Liver (tissue), 8 donors: ENCODE measurements at regions not wholly inside any gene's neighbourhood (a gene's known extent, or its start where the extent isn't known, plus 50 kb on each side); places are given as distances from the start of the nearest gene placed in this dataset.
"Not testable (repeated sequence)": the region's sequence is repeated elsewhere in the genome, so short reads cannot be mapped to it uniquely, and the experiment has no call there.

Source experiments
- DNase-seq: peaks from one replicate; pipeline ENCODE4 v3.0.0-alpha.2; 2017; ENCODE audit warnings: low spot score
- H3K27ac ChIP-seq, 2 donors: one replicate each; pipeline ENCODE4 v1.7.0; 2013; ENCODE audit warnings: inconsistent platforms in 2 of 2, low read length in 2 of 2, control low read depth in 1 of 2, low read depth in 1 of 2, mild to moderate bottlenecking in 1 of 2
- H3K27me3 ChIP-seq, 4 donors: one replicate each; pipeline versions ENCODE4 v1.6.1 to v1.7.0; 2013; ENCODE audit warnings: low read length in 3 of 4, inconsistent platforms in 1 of 4, mild to moderate bottlenecking in 1 of 4, moderate library complexity in 1 of 4; ENCODE audit not compliant: control insufficient read depth in 4 of 4, insufficient read depth in 4 of 4
- H3K36me3 ChIP-seq, 4 donors: one replicate each; pipeline versions ENCODE4 v1.6.1 to v1.7.0; 2013; ENCODE audit warnings: low read length in 3 of 4, mild to moderate bottlenecking in 3 of 4, low read depth in 1 of 4, moderate library complexity in 1 of 4; ENCODE audit not compliant: control insufficient read depth in 4 of 4, insufficient read depth in 3 of 4
- H3K4me1 ChIP-seq, 4 donors: one replicate each; pipeline versions ENCODE4 v1.6.1 to v1.7.0; 2013; ENCODE audit warnings: low read length in 3 of 4, mild to moderate bottlenecking in 3 of 4, moderate library complexity in 1 of 4; ENCODE audit not compliant: control insufficient read depth in 4 of 4, insufficient read depth in 4 of 4
- H3K4me3 ChIP-seq, 3 donors: one replicate each; pipeline versions ENCODE4 v1.6.1 to v1.7.0; 2013; ENCODE audit warnings: low read length in 3 of 3, control low read depth in 1 of 3, low read depth in 1 of 3, mild to moderate bottlenecking in 1 of 3
- H3K9ac ChIP-seq, 2 donors: one replicate each; pipeline ENCODE4 v1.7.0; 2013; ENCODE audit warnings: low read length in 2 of 2, mild to moderate bottlenecking in 2 of 2, moderate library complexity in 2 of 2, control low read depth in 1 of 2, low read depth in 1 of 2
- H3K9me3 ChIP-seq, 4 donors: one replicate each; pipeline versions ENCODE4 v1.6.1 to v1.7.0; 2013; ENCODE audit warnings: low read length in 3 of 4; ENCODE audit not compliant: control insufficient read depth in 4 of 4
- EGR1 ChIP-seq, 2 donors: IDR thresholded peaks; 2 replicates each; pipeline ENCODE4 v1.6.1; 2016 to 2018; ENCODE audit warnings: antibody characterized with exemption in 2 of 2, low read depth in 2 of 2
- FOXA1 ChIP-seq: IDR thresholded peaks from 2 replicates; pipeline ENCODE4 v1.6.1; 2016; ENCODE audit warnings: antibody characterized with exemption
- FOXA2 ChIP-seq: IDR thresholded peaks from 2 replicates; pipeline ENCODE4 v1.6.1; 2016; ENCODE audit warnings: antibody characterized with exemption
- GABPA ChIP-seq, 2 donors: IDR thresholded peaks in 1 of 2; conservative IDR thresholded peaks in 1 of 2; 2 replicates each; pipeline ENCODE4 v1.6.1; 2016; ENCODE audit warnings: antibody characterized with exemption in 2 of 2, mild to moderate bottlenecking in 1 of 2, moderate library complexity in 1 of 2
- HNF4A ChIP-seq, 2 donors: conservative IDR thresholded peaks; 2 replicates each; pipeline ENCODE4 v1.6.1; 2016; ENCODE audit warnings: antibody characterized with exemption in 2 of 2, mild to moderate bottlenecking in 2 of 2
- HNF4G ChIP-seq: IDR thresholded peaks from 2 replicates; pipeline ENCODE4 v1.6.1; 2016; ENCODE audit warnings: antibody characterized with exemption
- JUND ChIP-seq, 2 donors: IDR thresholded peaks; 2 replicates each; pipeline ENCODE4 v1.6.1; 2016; ENCODE audit warnings: antibody characterized with exemption in 2 of 2
- NR2F2 ChIP-seq: IDR thresholded peaks from 2 replicates; pipeline ENCODE4 v1.6.1; 2016; ENCODE audit warnings: antibody characterized with exemption
- RAD21 ChIP-seq, 2 donors: IDR thresholded peaks; 2 replicates each; pipeline ENCODE4 v1.6.1; 2016; ENCODE audit warnings: antibody characterized with exemption in 2 of 2, mild to moderate bottlenecking in 2 of 2
- RXRA ChIP-seq, 2 donors: IDR thresholded peaks; 2 replicates each; pipeline ENCODE4 v1.6.1; 2017 to 2018; ENCODE audit warnings: antibody characterized with exemption in 2 of 2, mild to moderate bottlenecking in 1 of 2
- SP1 ChIP-seq: IDR thresholded peaks from 2 replicates; pipeline ENCODE4 v1.6.1; 2018; ENCODE audit warnings: antibody characterized with exemption, mild to moderate bottlenecking
- TAF1 ChIP-seq: conservative IDR thresholded peaks from 2 replicates; pipeline ENCODE4 v1.6.1; 2016; ENCODE audit warnings: antibody characterized with exemption, mild to moderate bottlenecking
- YY1 ChIP-seq: IDR thresholded peaks from 2 replicates; pipeline ENCODE4 v1.6.1; 2016; ENCODE audit warnings: antibody characterized with exemption, mild to moderate bottlenecking
- WGBS: extraction: QIAGEN DNeasy Blood & Tissue Kit; methylation state at CpG from one replicate; pipeline ENCODE4 v1.1.7; 2013; 5-methylcytosine and 5-hydroxymethylcytosine counted together
- TF ChIP-seq, protein P1 (sequence below): IDR thresholded peaks from 2 replicates; pipeline ENCODE4 v1.6.1; 2016; ENCODE audit warnings: antibody characterized with exemption
- TF ChIP-seq, protein P2 (sequence below): fragments of 150-350 bp; IDR thresholded peaks from 2 replicates; pipeline ENCODE4 v1.5.1; 2017; ENCODE audit warnings: improper control_type of control experiment, low read depth, low read length; ENCODE audit not compliant: missing input control
- TF ChIP-seq, protein P3 (sequence below): IDR thresholded peaks from 2 replicates; pipeline ENCODE4 v1.6.1; 2016; ENCODE audit warnings: antibody characterized with exemption
- TF ChIP-seq, protein P4 (sequence below): IDR thresholded peaks from 2 replicates; pipeline ENCODE4 v1.6.1; 2016; ENCODE audit warnings: antibody characterized with exemption
- TF ChIP-seq, protein P5 (sequence below): IDR thresholded peaks from 2 replicates; pipeline ENCODE4 v1.6.1; 2016; ENCODE audit warnings: antibody characterized with exemption, mild to moderate bottlenecking
- donor health status: healthy.
- donor health status: healthy.
- donor health status: healthy.
- donor health status: healthy.
- donor health status: healthy.

DNA sequence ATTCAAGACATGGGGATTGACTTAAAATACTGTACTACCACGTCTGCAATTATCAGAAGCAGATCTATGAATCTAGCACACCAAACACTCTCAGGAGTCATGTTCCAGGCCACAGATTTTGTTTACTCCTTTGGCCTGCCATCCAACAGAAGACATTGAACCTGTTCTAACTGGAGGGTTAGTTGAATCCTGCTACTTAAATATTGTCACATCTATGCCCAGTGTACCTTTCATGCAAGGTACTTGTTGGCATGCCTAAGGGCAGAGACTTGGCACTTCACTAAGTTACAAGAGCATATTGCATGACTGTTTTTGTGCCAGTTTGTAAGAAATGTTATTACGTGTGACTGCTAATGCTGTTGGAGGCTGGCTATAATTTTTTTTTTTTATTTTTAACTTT lies 126.9 kb upstream of the BCOR start (continued):
- TF ChIP-seq, protein P1, sequence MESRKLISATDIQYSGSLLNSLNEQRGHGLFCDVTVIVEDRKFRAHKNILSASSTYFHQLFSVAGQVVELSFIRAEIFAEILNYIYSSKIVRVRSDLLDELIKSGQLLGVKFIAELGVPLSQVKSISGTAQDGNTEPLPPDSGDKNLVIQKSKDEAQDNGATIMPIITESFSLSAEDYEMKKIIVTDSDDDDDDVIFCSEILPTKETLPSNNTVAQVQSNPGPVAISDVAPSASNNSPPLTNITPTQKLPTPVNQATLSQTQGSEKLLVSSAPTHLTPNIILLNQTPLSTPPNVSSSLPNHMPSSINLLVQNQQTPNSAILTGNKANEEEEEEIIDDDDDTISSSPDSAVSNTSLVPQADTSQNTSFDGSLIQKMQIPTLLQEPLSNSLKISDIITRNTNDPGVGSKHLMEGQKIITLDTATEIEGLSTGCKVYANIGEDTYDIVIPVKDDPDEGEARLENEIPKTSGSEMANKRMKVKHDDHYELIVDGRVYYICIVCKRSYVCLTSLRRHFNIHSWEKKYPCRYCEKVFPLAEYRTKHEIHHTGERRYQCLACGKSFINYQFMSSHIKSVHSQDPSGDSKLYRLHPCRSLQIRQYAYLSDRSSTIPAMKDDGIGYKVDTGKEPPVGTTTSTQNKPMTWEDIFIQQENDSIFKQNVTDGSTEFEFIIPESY, result no peak
- no peak for TF ChIP-seq SP1
- TF ChIP-seq, protein P2, sequence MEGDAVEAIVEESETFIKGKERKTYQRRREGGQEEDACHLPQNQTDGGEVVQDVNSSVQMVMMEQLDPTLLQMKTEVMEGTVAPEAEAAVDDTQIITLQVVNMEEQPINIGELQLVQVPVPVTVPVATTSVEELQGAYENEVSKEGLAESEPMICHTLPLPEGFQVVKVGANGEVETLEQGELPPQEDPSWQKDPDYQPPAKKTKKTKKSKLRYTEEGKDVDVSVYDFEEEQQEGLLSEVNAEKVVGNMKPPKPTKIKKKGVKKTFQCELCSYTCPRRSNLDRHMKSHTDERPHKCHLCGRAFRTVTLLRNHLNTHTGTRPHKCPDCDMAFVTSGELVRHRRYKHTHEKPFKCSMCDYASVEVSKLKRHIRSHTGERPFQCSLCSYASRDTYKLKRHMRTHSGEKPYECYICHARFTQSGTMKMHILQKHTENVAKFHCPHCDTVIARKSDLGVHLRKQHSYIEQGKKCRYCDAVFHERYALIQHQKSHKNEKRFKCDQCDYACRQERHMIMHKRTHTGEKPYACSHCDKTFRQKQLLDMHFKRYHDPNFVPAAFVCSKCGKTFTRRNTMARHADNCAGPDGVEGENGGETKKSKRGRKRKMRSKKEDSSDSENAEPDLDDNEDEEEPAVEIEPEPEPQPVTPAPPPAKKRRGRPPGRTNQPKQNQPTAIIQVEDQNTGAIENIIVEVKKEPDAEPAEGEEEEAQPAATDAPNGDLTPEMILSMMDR, result no peak
- no peak for TF ChIP-seq HNF4A (conservative IDR thresholded peaks at IDR 0.05)
- no peak for TF ChIP-seq EGR1 (IDR thresholded peaks at IDR 0.05; ENCODE audit: low read depth in 2 of 2)
- no peak for TF ChIP-seq TAF1

DNA sequence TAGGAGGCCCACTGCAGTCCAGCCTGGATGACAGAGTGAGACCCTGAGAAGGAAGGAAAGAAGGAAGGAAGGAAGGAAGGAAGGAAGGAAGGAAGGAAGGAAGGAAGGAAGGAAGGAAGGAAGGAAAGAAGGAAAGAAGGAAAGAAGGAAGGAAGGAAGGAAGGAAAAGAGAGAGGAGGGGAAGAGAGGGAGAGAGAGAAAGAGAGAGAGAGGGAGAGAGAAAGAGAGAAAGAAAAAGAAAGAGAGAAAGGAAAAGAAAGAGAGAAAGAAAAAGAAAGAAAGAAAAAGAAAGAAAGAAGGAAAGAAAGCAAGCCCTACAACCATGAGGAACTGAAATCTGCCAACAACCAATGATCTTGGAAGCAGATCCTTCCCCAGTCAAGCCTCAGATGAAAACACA lies 124.9 kb upstream of the BCOR start:
- H3K36me3 ChIP-seq, H3K4me3 ChIP-seq, H3K27ac ChIP-seq, H3K9ac ChIP-seq, H3K4me1 ChIP-seq, DNase-seq, H3K27me3 ChIP-seq: not testable (repeated sequence)
- peaks cover 0 to 12% (median 2%) of the 10 kb centered on the region in 4 donors for H3K9me3 ChIP-seq

DNA sequence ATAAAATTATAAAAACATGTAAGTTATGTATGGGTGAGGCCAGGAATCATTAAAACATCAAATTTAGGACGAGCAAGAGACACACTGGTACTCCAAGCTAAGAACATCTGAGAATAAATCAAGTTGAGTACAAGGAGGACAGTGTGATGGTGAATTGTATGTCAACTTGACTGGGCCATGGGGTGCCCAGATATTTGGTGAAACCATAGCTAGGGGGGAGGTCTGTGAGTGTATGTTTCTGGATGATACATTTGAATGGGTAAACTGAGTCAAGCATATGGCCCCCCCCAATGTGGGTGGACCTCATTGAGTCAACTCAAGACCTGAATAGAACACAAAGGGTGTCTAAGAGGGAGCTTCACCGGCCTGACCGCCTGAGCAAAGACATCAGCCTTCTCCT lies 115.3 kb upstream of the BCOR start:
- Histone ChIP-seq H3K9me3 (peaks cover 0 to 6% (median 2%) of the 10 kb centered on the region in 4 donors), H3K9ac (no peak overlapping the region), H3K36me3 (no peaks in the 10 kb centered on the region), H3K4me1 (no peaks in the 10 kb centered on the region), H3K27me3 (no peaks in the 10 kb centered on the region), H3K27ac (no peak overlapping the region), H3K4me3 (no peak overlapping the region)
- TF ChIP-seq TAF1 (no peak), RAD21 (IDR thresholded peaks at IDR 0.05) (no peak), SP1 (no peak), RXRA (IDR thresholded peaks at IDR 0.05) (no peak), NR2F2 (no peak), HNF4A (conservative IDR thresholded peaks at IDR 0.05) (no peak), GABPA (IDR thresholded peaks at IDR 0.05 in 1 of 2, conservative IDR thresholded peaks at IDR 0.05 in 1 of 2) (no peak), HNF4G (no peak), YY1 (no peak), FOXA1 (no peak), JUND (IDR thresholded peaks at IDR 0.05) (no peak), FOXA2 (no peak), EGR1 (IDR thresholded peaks at IDR 0.05; ENCODE audit: low read depth in 2 of 2) (no peak)
- TF ChIP-seq, protein P3, sequence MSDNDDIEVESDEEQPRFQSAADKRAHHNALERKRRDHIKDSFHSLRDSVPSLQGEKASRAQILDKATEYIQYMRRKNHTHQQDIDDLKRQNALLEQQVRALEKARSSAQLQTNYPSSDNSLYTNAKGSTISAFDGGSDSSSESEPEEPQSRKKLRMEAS, result no peak
- TF ChIP-seq, protein P4, sequence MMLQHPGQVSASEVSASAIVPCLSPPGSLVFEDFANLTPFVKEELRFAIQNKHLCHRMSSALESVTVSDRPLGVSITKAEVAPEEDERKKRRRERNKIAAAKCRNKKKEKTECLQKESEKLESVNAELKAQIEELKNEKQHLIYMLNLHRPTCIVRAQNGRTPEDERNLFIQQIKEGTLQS, result no peak
- TF ChIP-seq, protein P2, result no peak
- TF ChIP-seq, protein P5, sequence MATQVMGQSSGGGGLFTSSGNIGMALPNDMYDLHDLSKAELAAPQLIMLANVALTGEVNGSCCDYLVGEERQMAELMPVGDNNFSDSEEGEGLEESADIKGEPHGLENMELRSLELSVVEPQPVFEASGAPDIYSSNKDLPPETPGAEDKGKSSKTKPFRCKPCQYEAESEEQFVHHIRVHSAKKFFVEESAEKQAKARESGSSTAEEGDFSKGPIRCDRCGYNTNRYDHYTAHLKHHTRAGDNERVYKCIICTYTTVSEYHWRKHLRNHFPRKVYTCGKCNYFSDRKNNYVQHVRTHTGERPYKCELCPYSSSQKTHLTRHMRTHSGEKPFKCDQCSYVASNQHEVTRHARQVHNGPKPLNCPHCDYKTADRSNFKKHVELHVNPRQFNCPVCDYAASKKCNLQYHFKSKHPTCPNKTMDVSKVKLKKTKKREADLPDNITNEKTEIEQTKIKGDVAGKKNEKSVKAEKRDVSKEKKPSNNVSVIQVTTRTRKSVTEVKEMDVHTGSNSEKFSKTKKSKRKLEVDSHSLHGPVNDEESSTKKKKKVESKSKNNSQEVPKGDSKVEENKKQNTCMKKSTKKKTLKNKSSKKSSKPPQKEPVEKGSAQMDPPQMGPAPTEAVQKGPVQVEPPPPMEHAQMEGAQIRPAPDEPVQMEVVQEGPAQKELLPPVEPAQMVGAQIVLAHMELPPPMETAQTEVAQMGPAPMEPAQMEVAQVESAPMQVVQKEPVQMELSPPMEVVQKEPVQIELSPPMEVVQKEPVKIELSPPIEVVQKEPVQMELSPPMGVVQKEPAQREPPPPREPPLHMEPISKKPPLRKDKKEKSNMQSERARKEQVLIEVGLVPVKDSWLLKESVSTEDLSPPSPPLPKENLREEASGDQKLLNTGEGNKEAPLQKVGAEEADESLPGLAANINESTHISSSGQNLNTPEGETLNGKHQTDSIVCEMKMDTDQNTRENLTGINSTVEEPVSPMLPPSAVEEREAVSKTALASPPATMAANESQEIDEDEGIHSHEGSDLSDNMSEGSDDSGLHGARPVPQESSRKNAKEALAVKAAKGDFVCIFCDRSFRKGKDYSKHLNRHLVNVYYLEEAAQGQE, result no peak
- TF ChIP-seq, protein P1, result no peak
- WGBS, result 87% methylated on average over 3 of the region's 3 CpGs
- no peak for DNase-seq
